HFFc6 (cell line): ENCODE measurements at regions not wholly inside any gene's neighbourhood (a gene's known extent, or its start where the extent isn't known, plus 50 kb on each side); places are given as distances from the start of the nearest gene placed in this dataset.

Experiments used
- DNase-seq: peaks from one replicate; pipeline ENCODE4 v3.0.0-alpha.2; 2018
- H3K27ac Mint-ChIP-seq: 2 replicates; pipeline ENCODE4 v1.8.0; 2020; ENCODE audit warnings: mild to moderate bottlenecking, mixed read lengths
- H3K27me3 Mint-ChIP-seq: 2 replicates; pipeline ENCODE4 v1.8.0; 2021; ENCODE audit warnings: mild to moderate bottlenecking, moderate library complexity, mixed read lengths; ENCODE audit not compliant: insufficient read depth
- H3K36me3 Mint-ChIP-seq: 2 replicates; pipeline ENCODE4 v1.8.0; 2021; ENCODE audit warnings: low read depth, mixed read lengths
- H3K4me1 Mint-ChIP-seq: 2 replicates; pipeline ENCODE4 v1.8.0; 2020; ENCODE audit warnings: low read depth, mixed read lengths
- H3K4me3 Mint-ChIP-seq: 2 replicates; pipeline ENCODE4 v1.8.0; 2020; ENCODE audit warnings: mild to moderate bottlenecking, moderate library complexity, mixed read lengths
- H3K9me3 Mint-ChIP-seq: 2 replicates; pipeline ENCODE4 v1.8.0; 2020; ENCODE audit warnings: mild to moderate bottlenecking, mixed read lengths
- TF ChIP-seq, protein P1 (sequence below): fragments of 200-600 bp; sonication (generic); IDR thresholded peaks from 2 replicates; pipeline ENCODE4 v1.5.0; 2021; ENCODE audit warnings: antibody characterized with exemption, mild to moderate bottlenecking

DNA sequence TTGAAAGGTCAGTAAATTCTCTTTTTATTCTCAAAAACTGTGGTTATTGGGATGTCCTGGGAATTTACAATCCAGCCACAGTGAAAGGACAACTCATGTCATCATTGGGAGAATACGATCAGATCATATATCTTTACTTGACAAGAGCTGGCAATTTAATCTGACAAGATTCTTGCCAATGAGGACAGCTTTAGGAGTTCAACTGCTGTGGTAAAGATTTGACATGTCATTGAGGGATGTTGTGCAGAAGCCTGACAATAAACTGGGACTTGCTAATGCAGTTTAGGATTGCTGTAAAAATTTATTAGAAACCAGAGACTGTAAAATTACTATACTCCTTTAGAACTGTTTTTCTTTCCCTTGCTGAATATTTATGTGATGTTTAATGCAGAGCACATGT is 1131.0 kb downstream of the MAT2B start:
- Mint-ChIP-seq H3K4me3 (no peak overlapping the region), H3K36me3 (no peaks in the 10 kb centered on the region), H3K27ac (no peak overlapping the region), H3K27me3 (no peaks in the 10 kb centered on the region), H3K4me1 (no peaks in the 10 kb centered on the region), H3K9me3 (peaks cover 13% of the 10 kb centered on the region)
- TF ChIP-seq, protein P1, sequence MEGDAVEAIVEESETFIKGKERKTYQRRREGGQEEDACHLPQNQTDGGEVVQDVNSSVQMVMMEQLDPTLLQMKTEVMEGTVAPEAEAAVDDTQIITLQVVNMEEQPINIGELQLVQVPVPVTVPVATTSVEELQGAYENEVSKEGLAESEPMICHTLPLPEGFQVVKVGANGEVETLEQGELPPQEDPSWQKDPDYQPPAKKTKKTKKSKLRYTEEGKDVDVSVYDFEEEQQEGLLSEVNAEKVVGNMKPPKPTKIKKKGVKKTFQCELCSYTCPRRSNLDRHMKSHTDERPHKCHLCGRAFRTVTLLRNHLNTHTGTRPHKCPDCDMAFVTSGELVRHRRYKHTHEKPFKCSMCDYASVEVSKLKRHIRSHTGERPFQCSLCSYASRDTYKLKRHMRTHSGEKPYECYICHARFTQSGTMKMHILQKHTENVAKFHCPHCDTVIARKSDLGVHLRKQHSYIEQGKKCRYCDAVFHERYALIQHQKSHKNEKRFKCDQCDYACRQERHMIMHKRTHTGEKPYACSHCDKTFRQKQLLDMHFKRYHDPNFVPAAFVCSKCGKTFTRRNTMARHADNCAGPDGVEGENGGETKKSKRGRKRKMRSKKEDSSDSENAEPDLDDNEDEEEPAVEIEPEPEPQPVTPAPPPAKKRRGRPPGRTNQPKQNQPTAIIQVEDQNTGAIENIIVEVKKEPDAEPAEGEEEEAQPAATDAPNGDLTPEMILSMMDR, result no peak
- DNase-seq, result no peak

DNA sequence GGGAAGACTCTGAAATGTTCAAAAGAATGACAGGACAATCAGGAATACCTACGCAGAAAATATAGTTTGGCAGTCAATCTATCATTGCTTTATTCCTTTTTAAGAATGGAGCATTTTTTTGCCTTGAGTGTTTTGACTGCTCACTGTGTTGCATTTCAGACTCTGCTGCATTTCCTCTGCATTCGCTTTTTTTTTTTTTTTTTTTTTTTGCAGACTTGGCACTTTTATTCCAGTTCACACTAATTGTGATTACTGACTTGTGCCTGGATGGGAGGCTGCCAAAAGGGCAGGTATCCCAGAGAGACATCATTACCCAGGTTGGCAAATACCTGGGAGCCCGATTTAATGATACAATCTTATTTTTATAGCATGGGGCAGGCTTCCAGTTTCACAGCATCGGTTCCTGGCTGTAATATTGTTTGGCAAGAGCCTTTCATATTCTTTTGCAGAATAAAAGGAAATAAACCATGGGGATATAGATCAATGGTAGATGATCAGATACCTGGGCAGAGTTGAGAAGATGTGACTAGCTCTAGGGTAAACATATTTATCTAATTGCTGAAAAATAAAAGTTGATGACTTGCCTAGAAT is 1132.6 kb downstream of the MAT2B start:
- TF ChIP-seq, protein P1, result no peak
- H3K4me1 Mint-ChIP-seq, result no peaks in the 10 kb centered on the region
- H3K4me3 Mint-ChIP-seq, result no peak overlapping the region
- H3K36me3 Mint-ChIP-seq, result no peaks in the 10 kb centered on the region
- no peak for DNase-seq
- no peak overlapping the region for H3K27ac Mint-ChIP-seq
- peaks cover 13% of the 10 kb centered on the region for H3K9me3 Mint-ChIP-seq
- no peaks in the 10 kb centered on the region for H3K27me3 Mint-ChIP-seq

GRCh38 chr5:164649266-164649665 is 1143.8 kb downstream of the MAT2B start:
- Mint-ChIP-seq H3K27ac (no peak overlapping the region), H3K27me3 (no peaks in the 10 kb centered on the region), H3K9me3 (peaks cover 53% of the 10 kb centered on the region), H3K36me3 (no peaks in the 10 kb centered on the region), H3K4me3 (no peak overlapping the region), H3K4me1 (no peaks in the 10 kb centered on the region)
- TF ChIP-seq, protein P1, result no peak
- DNase-seq, result no peak

GRCh38 chr5:164650427-164650826 is 1145.0 kb downstream of the MAT2B start:
- TF ChIP-seq, protein P1, result no peak
- Mint-ChIP-seq H3K4me3 (no peak overlapping the region), H3K27me3 (no peaks in the 10 kb centered on the region), H3K27ac (no peak overlapping the region), H3K4me1 (no peaks in the 10 kb centered on the region), H3K36me3 (no peaks in the 10 kb centered on the region), H3K9me3 (peaks cover 50% of the 10 kb centered on the region)
- no peak for DNase-seq

GRCh38 chr5:164651546-164652275 is 1146.3 kb downstream of the MAT2B start:
- Mint-ChIP-seq H3K27ac (no peak overlapping the region), H3K4me1 (no peaks in the 10 kb centered on the region)

More at GRCh38 chr5:164651546-164652275, 1146.3 kb downstream of the MAT2B start:
- H3K9me3 Mint-ChIP-seq, result peaks cover 44% of the 10 kb centered on the region
- no peaks in the 10 kb centered on the region for H3K27me3 Mint-ChIP-seq
- H3K4me3 Mint-ChIP-seq, result no peak overlapping the region
- no peak for DNase-seq
- TF ChIP-seq, protein P1, result no peak
- H3K36me3 Mint-ChIP-seq, result no peaks in the 10 kb centered on the region
